ENCODE measurements at regions not wholly inside any gene's neighbourhood (a gene's known extent, or its start where the extent isn't known, plus 50 kb on each side); places are given as distances from the start of the nearest gene placed in this dataset.

GRCh38 chr4:34091451-34091850 is 2152.9 kb downstream of the ARAP2 start:
- TF ChIP-seq USF1 (IDR thresholded peaks at IDR 0.05) (no peak), FOXM1 (IDR thresholded peaks at IDR 0.05; ENCODE audit: borderline replicate concordance, low read depth) (no peak), CREB1 (IDR thresholded peaks at IDR 0.05; ENCODE audit: low read depth) (no peak), NFIC (IDR thresholded peaks at IDR 0.05) (no peak), ZBTB7A (IDR thresholded peaks at IDR 0.05; ENCODE audit: low read depth) (no peak)

GRCh38 chr4:34094114-34094513 is 2150.2 kb downstream of the ARAP2 start:
- no peak for TF ChIP-seq TCF12 (IDR thresholded peaks at IDR 0.05; ENCODE audit: low read depth)
- TF ChIP-seq CEBPB (IDR thresholded peaks at IDR 0.05) = no peak
- no peak for TF ChIP-seq TAF1 (IDR thresholded peaks at IDR 0.05; ENCODE audit: low read depth)

GRCh38 chr4:34105311-34105710 is 2139.0 kb downstream of the ARAP2 start:
- no peak for TF ChIP-seq CEBPB (IDR thresholded peaks at IDR 0.05)
- no peak for TF ChIP-seq CREB1 (IDR thresholded peaks at IDR 0.05; ENCODE audit: low read depth)
- TF ChIP-seq TAF1 (IDR thresholded peaks at IDR 0.05; ENCODE audit: low read depth) = no peak
- TF ChIP-seq TCF12 (IDR thresholded peaks at IDR 0.05; ENCODE audit: low read depth) = no peak
- no peak for TF ChIP-seq EP300 (IDR thresholded peaks at IDR 0.05; ENCODE audit: borderline replicate concordance)
- TF ChIP-seq RAD21 (IDR thresholded peaks at IDR 0.05; ENCODE audit: low read depth) = no peak
- no peak for TF ChIP-seq MAX (IDR thresholded peaks at IDR 0.05)
- TF ChIP-seq NFIC (IDR thresholded peaks at IDR 0.05) = no peak
- TF ChIP-seq EGR1 (IDR thresholded peaks at IDR 0.05) = no peak
- TF ChIP-seq USF1 (IDR thresholded peaks at IDR 0.05) = no peak
- TF ChIP-seq YY1 (IDR thresholded peaks at IDR 0.05; ENCODE audit: low read depth) = no peak
- no peak for TF ChIP-seq FOXM1 (IDR thresholded peaks at IDR 0.05; ENCODE audit: borderline replicate concordance, low read depth)
- TF ChIP-seq REST (IDR thresholded peaks at IDR 0.05; ENCODE audit: low read depth) = no peak
- TF ChIP-seq TEAD4 (IDR thresholded peaks at IDR 0.05) = no peak

- no peak for TF ChIP-seq NFIC (IDR thresholded peaks at IDR 0.05)
Observed at GRCh38 chr4:34108391-34108790, 2135.9 kb downstream of the ARAP2 start.

- TF ChIP-seq FOXM1 (IDR thresholded peaks at IDR 0.05; ENCODE audit: borderline replicate concordance, low read depth) (no peak), EGR1 (IDR thresholded peaks at IDR 0.05) (no peak), CREB1 (IDR thresholded peaks at IDR 0.05; ENCODE audit: low read depth) (no peak), CEBPB (IDR thresholded peaks at IDR 0.05) (no peak), TEAD4 (IDR thresholded peaks at IDR 0.05) (no peak), REST (IDR thresholded peaks at IDR 0.05; ENCODE audit: low read depth) (no peak), YY1 (IDR thresholded peaks at IDR 0.05; ENCODE audit: low read depth) (no peak), NFIC (IDR thresholded peaks at IDR 0.05) (no peak), TAF1 (IDR thresholded peaks at IDR 0.05; ENCODE audit: low read depth) (no peak), ZBTB7A (IDR thresholded peaks at IDR 0.05; ENCODE audit: low read depth) (no peak)
Observed at GRCh38 chr4:34112573-34112972, 2131.7 kb downstream of the ARAP2 start.

GRCh38 chr4:34138385-34138784 is 2105.9 kb downstream of the ARAP2 start:
- TF ChIP-seq EP300 (IDR thresholded peaks at IDR 0.05; ENCODE audit: borderline replicate concordance) (no peak), CEBPB (IDR thresholded peaks at IDR 0.05) (no peak), MAX (IDR thresholded peaks at IDR 0.05) (no peak), CREB1 (IDR thresholded peaks at IDR 0.05; ENCODE audit: low read depth) (no peak), EGR1 (IDR thresholded peaks at IDR 0.05) (no peak), RAD21 (IDR thresholded peaks at IDR 0.05; ENCODE audit: low read depth) (no peak), FOXM1 (IDR thresholded peaks at IDR 0.05; ENCODE audit: borderline replicate concordance, low read depth) (no peak), TCF12 (IDR thresholded peaks at IDR 0.05; ENCODE audit: low read depth) (no peak), REST (IDR thresholded peaks at IDR 0.05; ENCODE audit: low read depth) (no peak), YY1 (IDR thresholded peaks at IDR 0.05; ENCODE audit: low read depth) (no peak)
